Renal cortex interstitium (tissue), 11 donors: ENCODE measurements at regions not wholly inside any gene's neighbourhood (a gene's known extent, or its start where the extent isn't known, plus 50 kb on each side); places are given as distances from the start of the nearest gene placed in this dataset.
"Not testable (repeated sequence)": the region's sequence is repeated elsewhere in the genome, so short reads cannot be mapped to it uniquely, and the experiment has no call there.

Experiments used
- DNase-seq, 11 donors: peaks; one replicate each; pipeline ENCODE4 v3.0.0-alpha.2; 2013; ENCODE audit warnings: low read depth in 9 of 11, low spot score in 4 of 11; ENCODE audit errors: extremely low read depth in 1 of 11

DNA sequence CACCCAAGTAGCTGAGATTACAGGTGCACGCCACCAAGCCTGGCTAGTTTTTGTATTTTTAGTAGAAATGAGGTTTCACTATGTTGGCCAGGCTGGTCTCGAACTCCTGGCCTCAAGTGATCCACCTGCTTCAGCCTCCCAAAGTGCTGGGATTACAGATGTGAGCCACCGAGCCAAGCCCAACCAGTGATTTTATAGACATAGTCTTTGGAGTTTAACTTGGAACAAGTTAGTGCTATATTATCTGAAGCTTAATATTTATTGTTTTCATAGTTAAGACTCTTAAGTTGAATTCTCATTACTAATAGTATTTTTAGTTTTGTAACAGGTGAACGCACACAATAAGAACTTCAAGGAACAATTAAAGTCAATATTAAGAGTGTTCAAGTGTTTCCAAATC lies 122.1 kb downstream of the SPAG6 start:
- not testable (repeated sequence) for DNase-seq

DNA sequence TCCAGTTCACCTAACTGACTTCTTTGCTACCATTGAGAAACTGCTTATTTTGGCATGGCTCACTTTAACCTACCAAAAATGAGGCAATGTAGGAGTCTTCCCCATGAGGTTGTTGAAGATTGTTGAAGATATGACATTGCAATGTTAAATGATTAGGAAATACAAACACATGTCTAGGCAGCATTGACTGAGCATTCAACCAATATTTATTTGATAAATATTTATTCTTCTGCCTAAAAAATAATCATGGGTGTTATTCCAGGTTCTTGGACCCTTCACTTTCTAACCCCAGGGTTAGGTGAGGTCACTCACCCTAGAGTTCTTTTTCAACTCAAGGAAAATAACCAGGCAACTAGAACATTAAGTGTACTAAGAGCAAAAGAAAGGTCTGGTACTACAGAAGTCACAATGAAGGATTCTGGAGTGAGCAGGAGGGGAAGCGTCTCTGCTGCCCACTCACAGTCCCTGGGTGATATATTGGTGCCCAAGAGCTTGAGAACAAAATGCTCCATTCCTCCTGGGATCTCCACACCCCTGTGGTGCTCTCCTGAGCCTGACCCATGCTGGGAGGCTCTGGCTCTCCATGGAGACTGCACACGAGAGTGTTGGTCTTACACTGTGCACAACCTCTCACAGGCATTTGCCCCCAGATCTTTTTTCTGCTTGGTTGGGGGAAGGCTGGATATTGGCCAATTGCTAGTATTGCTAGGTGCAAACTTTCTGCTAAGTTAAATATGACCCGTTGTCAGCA lies 123.4 kb downstream of the SPAG6 start:
- no peak for DNase-seq

DNA sequence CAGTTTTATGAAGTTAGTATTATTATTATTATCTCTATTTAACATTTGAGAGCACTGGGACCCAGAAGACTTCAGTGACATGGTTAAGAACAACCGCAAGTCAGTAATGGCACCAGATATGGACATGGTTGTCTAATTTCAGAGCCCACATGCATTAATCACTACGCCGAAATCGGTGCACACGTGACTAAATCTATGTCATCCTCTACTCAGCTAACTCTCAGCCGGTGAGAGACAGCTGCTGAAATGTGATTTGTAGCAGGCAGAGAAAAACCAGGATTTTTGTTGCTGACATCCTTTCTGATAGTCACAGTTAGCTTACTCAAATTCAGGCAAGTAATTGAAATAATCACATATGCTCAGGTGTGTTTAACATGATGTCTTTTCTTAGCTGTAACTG lies 127.7 kb downstream of the SPAG6 start:
- no peak for DNase-seq

DNA sequence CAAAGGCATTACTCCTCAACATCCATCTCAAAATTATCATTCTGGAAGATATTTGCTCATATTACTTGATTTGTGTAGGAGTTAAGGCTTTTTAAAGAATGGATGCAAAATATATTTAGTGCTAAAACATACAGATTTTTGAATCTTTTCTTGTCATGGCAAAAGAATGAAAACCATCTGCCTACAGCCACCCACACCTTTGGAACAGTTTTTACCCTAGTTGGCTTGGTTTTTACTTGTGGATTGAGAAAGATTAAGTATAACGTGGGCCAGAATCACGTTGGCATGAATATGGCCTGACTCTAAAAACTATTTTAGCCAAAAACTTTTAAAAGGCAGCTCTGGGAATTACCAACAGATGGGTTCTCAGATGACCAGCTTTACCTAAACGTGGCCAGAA lies 128.2 kb downstream of the SPAG6 start:
- no peak for DNase-seq

DNA sequence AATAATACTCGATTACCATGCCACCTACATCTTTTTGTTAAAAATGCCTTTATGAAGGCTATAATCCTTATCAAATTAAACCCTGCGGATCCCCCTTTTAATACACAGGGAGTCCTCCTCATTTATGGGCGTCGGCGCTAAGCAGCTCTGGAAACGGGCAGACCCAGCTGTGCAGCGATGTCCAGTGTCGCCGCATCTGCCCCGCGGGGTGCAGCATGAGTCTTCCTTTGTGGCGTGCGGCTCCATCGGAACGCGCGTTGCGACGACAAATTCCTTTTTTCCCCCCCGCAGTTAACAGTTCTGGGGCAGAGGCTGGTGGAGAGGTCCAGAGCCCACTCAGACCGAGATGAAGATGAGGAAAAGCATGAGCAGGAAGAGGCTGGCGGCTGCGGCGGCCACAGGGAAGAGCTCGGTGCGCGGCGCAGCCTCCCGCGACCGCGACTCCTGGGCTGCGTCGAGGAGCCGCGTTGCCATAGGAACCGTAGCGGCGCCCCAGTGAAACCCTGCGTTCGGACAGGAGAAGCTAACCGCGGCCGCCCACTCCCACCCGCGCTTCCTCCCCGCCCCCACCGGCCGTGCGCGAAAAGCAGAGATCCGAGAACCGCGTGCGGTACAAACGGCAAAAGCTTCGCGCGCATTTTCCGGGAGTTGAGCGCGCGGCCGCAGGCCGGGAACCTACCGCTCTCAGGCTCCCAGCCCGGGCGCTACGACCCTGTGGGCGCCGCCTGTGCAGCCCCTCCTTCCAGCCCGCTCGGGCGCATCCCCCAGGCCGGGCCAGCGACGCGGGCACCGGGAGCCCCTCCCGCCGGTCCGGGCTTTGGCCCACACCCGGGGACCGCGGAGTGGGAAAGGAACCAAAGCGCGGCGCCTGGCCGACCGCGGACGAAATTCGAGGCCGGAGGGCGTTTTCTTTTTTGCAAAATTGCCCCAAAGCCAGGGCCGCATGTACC lies 130.6 kb downstream of the SPAG6 start:
- DNase-seq = peak in 3 of 11 donors; percentile 19 to 25 (median 25)

DNA sequence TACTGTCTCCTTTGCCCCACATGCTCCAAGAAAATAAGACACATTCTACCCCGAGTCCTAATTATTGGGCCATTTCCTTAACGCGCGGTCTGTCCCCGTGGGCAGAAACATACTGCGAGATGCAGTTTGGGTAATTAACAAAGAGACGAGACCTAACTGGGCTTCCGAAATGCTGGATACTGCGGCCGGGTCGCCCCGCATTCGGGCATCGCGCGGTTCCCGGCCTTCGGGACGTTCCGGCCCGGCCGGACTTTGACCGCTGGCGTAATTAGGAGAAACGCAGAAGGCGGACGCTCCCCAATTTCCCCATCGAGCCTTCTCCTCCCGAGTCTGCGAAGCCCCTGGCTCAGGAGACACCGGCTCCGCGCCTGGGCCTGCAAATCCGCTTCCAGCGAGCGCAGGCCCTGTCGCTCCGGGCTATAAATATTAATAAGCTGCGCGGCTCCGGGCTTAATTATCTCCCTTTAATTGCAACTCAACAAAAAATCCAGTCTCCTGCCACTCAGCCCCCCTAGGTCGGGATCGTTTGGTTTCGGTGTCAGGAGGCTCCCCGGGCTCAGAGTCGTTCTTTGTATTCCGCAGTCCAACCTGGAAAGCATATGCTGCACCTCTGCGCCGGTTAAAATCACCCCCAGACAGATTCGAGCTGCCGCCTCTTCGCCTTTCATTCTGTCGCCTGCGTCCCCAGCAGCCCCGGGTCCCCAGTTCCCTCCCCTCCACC lies 131.5 kb downstream of the SPAG6 start:
- peak in 1 of 11 donors; percentile 20 for DNase-seq

DNA sequence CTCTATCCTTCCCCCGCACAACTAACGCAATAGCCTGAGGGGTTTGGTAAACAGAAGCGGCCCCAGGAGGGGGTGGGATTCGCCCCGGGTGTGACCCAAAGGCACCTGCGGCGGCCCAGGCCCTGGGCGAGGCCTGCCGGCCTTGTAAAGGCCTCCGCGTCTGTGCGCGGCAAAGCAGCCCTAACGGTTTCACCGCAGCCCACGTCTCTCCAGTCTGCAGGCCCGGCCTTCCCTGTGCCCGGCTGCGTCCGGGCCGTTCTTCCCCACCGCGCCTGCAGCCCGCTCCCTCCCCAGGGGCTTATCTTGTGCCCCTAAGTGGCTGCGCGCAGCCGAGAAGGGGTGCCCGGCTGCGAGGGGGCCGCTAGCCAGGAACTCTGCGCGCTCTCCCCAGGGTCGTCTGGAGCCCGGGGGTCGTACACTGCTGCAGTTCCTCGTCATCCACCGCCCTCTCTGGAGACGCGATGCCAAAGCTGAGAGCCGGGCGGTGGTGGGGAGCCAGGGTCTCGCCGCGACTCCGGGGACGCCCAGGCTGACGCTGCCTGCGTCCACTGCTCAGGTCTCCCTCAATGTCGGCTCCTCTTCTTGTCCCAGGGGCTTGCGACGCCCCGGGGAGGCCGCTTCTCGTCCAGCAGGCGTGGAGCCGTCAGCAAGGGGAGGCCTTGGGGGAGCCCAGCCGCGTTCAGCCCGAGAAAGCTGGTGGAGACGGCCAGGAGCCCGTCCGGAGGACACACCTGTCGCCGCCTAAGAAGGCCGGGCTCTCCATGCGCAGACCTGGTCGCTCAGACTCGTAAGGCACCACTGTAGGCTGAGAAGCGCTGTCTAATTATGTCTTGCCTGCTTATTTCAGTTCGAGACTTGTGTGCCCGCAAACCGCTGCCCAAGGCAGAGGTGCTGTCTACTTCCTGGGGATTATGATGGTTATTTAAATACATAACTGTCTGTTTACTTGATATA lies 132.3 kb downstream of the SPAG6 start:
- DNase-seq = no peak

DNA sequence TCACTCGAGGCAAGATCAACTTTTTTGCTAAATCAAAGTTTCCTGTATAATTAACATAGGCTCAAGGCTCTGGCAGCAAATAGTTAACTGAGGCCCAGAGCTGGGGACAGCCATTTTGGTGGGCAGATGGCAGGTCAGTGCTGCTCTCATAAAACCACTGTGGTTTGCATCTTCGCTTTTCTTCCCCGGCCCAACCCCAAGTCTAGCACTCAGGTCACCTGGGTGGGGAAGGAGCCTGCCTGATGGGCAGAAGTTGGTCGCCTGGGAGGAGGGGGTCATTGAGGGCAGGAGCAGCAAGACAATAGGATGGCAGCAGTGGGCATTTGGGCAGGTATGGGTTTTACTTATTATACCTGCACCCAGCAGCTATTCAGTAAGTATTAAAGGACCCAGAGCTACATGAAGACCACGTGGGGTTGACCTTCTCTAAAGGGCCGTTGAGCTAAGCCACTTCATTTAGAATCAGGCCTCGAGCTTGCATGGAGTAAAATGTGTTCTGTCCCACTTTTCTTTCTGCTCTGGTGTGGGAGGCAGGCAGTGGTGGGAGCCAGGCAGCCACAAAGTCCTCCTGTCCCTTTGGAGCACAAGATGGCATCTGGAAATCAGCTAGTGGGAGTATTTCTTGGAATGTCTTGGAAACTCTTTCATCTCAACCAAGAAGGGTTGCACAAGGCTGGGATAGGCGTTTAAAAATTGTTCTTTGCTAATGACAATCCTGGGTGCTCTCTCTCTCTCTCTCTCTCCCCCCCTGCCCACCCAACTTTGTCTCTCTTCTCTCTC lies 133.4 kb downstream of the SPAG6 start:
- DNase-seq = no peak

DNA sequence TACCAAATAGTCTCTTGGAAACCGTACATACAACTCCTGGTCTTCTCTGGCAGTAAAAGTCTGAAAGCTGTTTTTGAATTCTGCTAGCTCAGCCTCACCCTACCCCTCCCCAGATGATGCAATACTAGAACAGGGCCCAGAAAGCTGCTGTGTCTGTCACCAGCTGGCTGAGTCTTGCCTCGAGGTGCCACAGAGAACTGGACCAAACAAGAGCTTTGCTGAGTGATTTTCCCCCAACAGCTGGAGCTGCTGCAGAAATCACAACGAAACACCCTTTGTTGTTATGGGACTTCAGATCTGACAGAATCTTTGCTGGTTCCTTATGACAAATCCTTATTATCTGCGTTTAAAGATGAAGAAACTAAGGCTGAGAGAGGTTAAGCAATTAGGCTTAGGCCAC lies 134.1 kb downstream of the SPAG6 start:
- no peak for DNase-seq

DNA sequence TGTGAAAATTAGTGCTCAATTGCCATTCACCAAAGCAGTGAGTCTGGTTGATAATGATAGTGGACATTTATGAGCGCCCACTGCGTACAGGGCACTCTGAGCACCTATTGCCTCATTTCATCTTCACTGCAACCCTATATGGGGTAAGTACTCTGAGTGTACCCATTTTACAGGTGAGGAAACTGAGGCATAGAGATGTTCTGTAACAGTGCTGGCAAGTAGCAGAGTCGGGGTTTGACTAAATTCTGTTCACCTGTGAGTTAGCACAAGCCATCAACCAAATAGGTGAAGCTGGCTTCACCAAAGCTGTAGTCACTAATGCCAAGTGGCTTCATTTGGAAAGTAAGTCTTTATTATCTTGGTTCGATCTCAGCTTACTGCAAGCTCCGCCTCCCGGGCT lies 135.8 kb downstream of the SPAG6 start:
- DNase-seq = no peak

DNA sequence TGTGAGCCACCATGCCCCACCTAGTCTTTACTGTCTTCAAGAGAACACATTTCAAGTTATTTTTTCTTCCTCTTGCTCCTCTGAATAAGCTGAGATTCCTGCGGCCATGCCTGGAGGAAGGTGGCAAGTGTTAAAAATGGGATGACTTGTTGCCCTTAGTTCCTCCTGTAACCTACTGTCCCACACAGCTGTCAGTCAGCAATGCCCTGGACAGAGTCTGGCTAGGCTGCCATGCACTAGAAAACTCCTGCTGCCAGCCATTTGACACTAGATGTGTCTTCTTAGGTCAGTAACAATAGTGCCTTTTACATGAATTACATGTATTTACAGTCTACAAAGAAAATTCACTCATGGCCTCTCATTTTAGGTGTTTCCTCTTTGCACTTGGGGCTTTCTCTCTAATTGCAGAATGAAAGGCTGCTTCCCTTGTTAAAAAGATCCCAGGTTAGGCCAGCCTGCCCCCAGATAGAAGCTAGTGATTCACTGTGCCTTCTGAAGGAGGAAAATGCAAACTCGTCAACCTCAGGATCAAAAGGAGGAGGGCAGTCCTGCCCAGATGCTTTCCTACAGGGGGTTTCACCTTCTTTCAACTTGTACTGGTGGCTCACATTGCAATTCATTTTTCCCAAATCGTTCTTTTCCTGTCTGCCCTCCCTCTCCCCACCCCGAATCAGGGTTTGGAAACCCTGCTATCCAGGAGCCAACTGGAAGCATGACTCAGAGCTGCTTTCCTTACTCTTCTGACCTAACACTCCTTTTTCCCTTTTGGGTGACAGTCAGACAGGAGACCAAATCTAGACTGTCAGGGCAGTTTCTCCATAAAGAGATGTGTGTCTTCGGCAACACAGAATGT lies 136.6 kb downstream of the SPAG6 start:
- DNase-seq = no peak

DNA sequence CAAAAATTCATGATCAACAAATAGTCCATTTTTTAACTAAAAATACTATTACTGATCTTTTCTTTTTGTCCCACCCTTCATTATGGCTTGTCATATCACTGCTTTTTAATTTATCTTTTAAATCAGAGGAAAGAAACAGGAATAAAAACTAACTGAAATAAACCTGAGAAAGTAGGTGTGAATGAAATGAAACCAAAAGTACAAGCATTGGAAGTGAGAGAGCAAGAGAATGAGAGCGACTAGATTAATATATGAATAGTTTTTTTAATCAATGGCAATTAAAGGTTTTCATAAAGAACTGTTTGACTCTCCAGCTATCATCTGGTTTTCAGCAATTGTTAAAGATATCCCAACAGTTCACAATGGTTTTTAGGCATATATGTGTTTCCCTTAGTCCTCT lies 137.8 kb downstream of the SPAG6 start:
- DNase-seq = no peak
